Liver (tissue), 8 donors: ENCODE measurements at regions not wholly inside any gene's neighbourhood (a gene's known extent, or its start where the extent isn't known, plus 50 kb on each side); places are given as distances from the start of the nearest gene placed in this dataset.

ENCODE experiments used
- DNase-seq: peaks from one replicate; pipeline ENCODE4 v3.0.0-alpha.2; 2017; ENCODE audit warnings: low spot score
- H3K27ac ChIP-seq, 2 donors: one replicate each; pipeline ENCODE4 v1.7.0; 2013; ENCODE audit warnings: inconsistent platforms in 2 of 2, low read length in 2 of 2, control low read depth in 1 of 2, low read depth in 1 of 2, mild to moderate bottlenecking in 1 of 2
- H3K27me3 ChIP-seq, 4 donors: one replicate each; pipeline versions ENCODE4 v1.6.1 to v1.7.0; 2013; ENCODE audit warnings: low read length in 3 of 4, inconsistent platforms in 1 of 4, mild to moderate bottlenecking in 1 of 4, moderate library complexity in 1 of 4; ENCODE audit not compliant: control insufficient read depth in 4 of 4, insufficient read depth in 4 of 4
- H3K36me3 ChIP-seq, 4 donors: one replicate each; pipeline versions ENCODE4 v1.6.1 to v1.7.0; 2013; ENCODE audit warnings: low read length in 3 of 4, mild to moderate bottlenecking in 3 of 4, low read depth in 1 of 4, moderate library complexity in 1 of 4; ENCODE audit not compliant: control insufficient read depth in 4 of 4, insufficient read depth in 3 of 4
- H3K4me1 ChIP-seq, 4 donors: one replicate each; pipeline versions ENCODE4 v1.6.1 to v1.7.0; 2013; ENCODE audit warnings: low read length in 3 of 4, mild to moderate bottlenecking in 3 of 4, moderate library complexity in 1 of 4; ENCODE audit not compliant: control insufficient read depth in 4 of 4, insufficient read depth in 4 of 4
- H3K4me3 ChIP-seq, 3 donors: one replicate each; pipeline versions ENCODE4 v1.6.1 to v1.7.0; 2013; ENCODE audit warnings: low read length in 3 of 3, control low read depth in 1 of 3, low read depth in 1 of 3, mild to moderate bottlenecking in 1 of 3
- H3K9ac ChIP-seq, 2 donors: one replicate each; pipeline ENCODE4 v1.7.0; 2013; ENCODE audit warnings: low read length in 2 of 2, mild to moderate bottlenecking in 2 of 2, moderate library complexity in 2 of 2, control low read depth in 1 of 2, low read depth in 1 of 2
- H3K9me3 ChIP-seq, 4 donors: one replicate each; pipeline versions ENCODE4 v1.6.1 to v1.7.0; 2013; ENCODE audit warnings: low read length in 3 of 4; ENCODE audit not compliant: control insufficient read depth in 4 of 4
- CTCF ChIP-seq: fragments of 150-350 bp; IDR thresholded peaks from 2 replicates; pipeline ENCODE4 v1.5.1; 2017; ENCODE audit warnings: improper control_type of control experiment, low read depth, low read length; ENCODE audit not compliant: missing input control
- FOXA1 ChIP-seq: IDR thresholded peaks from 2 replicates; pipeline ENCODE4 v1.6.1; 2016; ENCODE audit warnings: antibody characterized with exemption
- FOXA2 ChIP-seq: IDR thresholded peaks from 2 replicates; pipeline ENCODE4 v1.6.1; 2016; ENCODE audit warnings: antibody characterized with exemption
- GABPA ChIP-seq, 2 donors: IDR thresholded peaks in 1 of 2; conservative IDR thresholded peaks in 1 of 2; 2 replicates each; pipeline ENCODE4 v1.6.1; 2016; ENCODE audit warnings: antibody characterized with exemption in 2 of 2, mild to moderate bottlenecking in 1 of 2, moderate library complexity in 1 of 2
- JUND ChIP-seq, 2 donors: IDR thresholded peaks; 2 replicates each; pipeline ENCODE4 v1.6.1; 2016; ENCODE audit warnings: antibody characterized with exemption in 2 of 2
- NR2F2 ChIP-seq: IDR thresholded peaks from 2 replicates; pipeline ENCODE4 v1.6.1; 2016; ENCODE audit warnings: antibody characterized with exemption
- RAD21 ChIP-seq, 2 donors: IDR thresholded peaks; 2 replicates each; pipeline ENCODE4 v1.6.1; 2016; ENCODE audit warnings: antibody characterized with exemption in 2 of 2, mild to moderate bottlenecking in 2 of 2
- REST ChIP-seq: IDR thresholded peaks from 2 replicates; pipeline ENCODE4 v1.6.1; 2016; ENCODE audit warnings: antibody characterized with exemption, mild to moderate bottlenecking
- SP1 ChIP-seq: IDR thresholded peaks from 2 replicates; pipeline ENCODE4 v1.6.1; 2018; ENCODE audit warnings: antibody characterized with exemption, mild to moderate bottlenecking
- TAF1 ChIP-seq: conservative IDR thresholded peaks from 2 replicates; pipeline ENCODE4 v1.6.1; 2016; ENCODE audit warnings: antibody characterized with exemption, mild to moderate bottlenecking
- YY1 ChIP-seq: IDR thresholded peaks from 2 replicates; pipeline ENCODE4 v1.6.1; 2016; ENCODE audit warnings: antibody characterized with exemption, mild to moderate bottlenecking
- ZBTB33 ChIP-seq: IDR thresholded peaks from 2 replicates; pipeline ENCODE4 v1.6.1; 2016; ENCODE audit warnings: antibody characterized with exemption
- WGBS: extraction: QIAGEN DNeasy Blood & Tissue Kit; methylation state at CpG from one replicate; pipeline ENCODE4 v1.1.7; 2013; 5-methylcytosine and 5-hydroxymethylcytosine counted together
- donor health status: healthy.
- donor health status: healthy.
- donor health status: healthy.
- donor health status: healthy.
- donor health status: healthy.

GRCh38 chr7:18361756-18362155 lies 133.8 kb upstream of the HDAC9 start:
- 66% methylated on average over 4 of the region's 4 CpGs for WGBS
- no peaks in the 10 kb centered on the region for H3K27me3 ChIP-seq
- H3K27ac ChIP-seq = no peak overlapping the region
- H3K4me3 ChIP-seq = no peak overlapping the region
- H3K4me1 ChIP-seq = no peaks in the 10 kb centered on the region
- no peak for TF ChIP-seq YY1
- TF ChIP-seq SP1 = no peak
- no peak for TF ChIP-seq FOXA1
- no peak for TF ChIP-seq JUND (IDR thresholded peaks at IDR 0.05)
- no peak for TF ChIP-seq NR2F2
- no peak for TF ChIP-seq GABPA (IDR thresholded peaks at IDR 0.05 in 1 of 2, conservative IDR thresholded peaks at IDR 0.05 in 1 of 2)
- no peaks in the 10 kb centered on the region for H3K36me3 ChIP-seq
- H3K9me3 ChIP-seq = no peaks in the 10 kb centered on the region
- no peak for DNase-seq
- H3K9ac ChIP-seq = no peak overlapping the region

GRCh38 chr7:18363751-18364380 lies 131.7 kb upstream of the HDAC9 start:
- 90% methylated on average over 4 of the region's 4 CpGs for WGBS
- TF ChIP-seq TAF1 = no peak
- TF ChIP-seq FOXA2 = no peak
- TF ChIP-seq JUND (IDR thresholded peaks at IDR 0.05) = no peak
- TF ChIP-seq NR2F2 = no peak
- TF ChIP-seq FOXA1 = no peak
- H3K9ac ChIP-seq = no peak overlapping the region
- no peaks in the 10 kb centered on the region for H3K9me3 ChIP-seq
- DNase-seq = no peak
- H3K27me3 ChIP-seq = no peaks in the 10 kb centered on the region
- H3K27ac ChIP-seq = no peak overlapping the region
- H3K4me1 ChIP-seq = no peaks in the 10 kb centered on the region
- H3K36me3 ChIP-seq = no peaks in the 10 kb centered on the region
- no peak overlapping the region for H3K4me3 ChIP-seq

GRCh38 chr7:18364396-18364795 lies 131.2 kb upstream of the HDAC9 start:
- no peak overlapping the region for H3K4me3 ChIP-seq
- H3K4me1 ChIP-seq = no peaks in the 10 kb centered on the region
- TF ChIP-seq REST (no peak), NR2F2 (no peak), CTCF (no peak), ZBTB33 (no peak), GABPA (IDR thresholded peaks at IDR 0.05 in 1 of 2, conservative IDR thresholded peaks at IDR 0.05 in 1 of 2) (no peak), RAD21 (IDR thresholded peaks at IDR 0.05) (no peak), FOXA1 (no peak)
- 63% methylated on average over 2 of the region's 2 CpGs for WGBS
- no peaks in the 10 kb centered on the region for H3K27me3 ChIP-seq
- H3K9me3 ChIP-seq = no peaks in the 10 kb centered on the region
- no peaks in the 10 kb centered on the region for H3K36me3 ChIP-seq
- H3K9ac ChIP-seq = no peak overlapping the region
- no peak for DNase-seq
- H3K27ac ChIP-seq = no peak overlapping the region
